Muscle of back (tissue), 3 donors: ENCODE measurements at regions not wholly inside any gene's neighbourhood (a gene's known extent, or its start where the extent isn't known, plus 50 kb on each side); places are given as distances from the start of the nearest gene placed in this dataset.
"Not testable (repeated sequence)": the region's sequence is repeated elsewhere in the genome, so short reads cannot be mapped to it uniquely, and the experiment has no call there.

ENCODE experiments used
- DNase-seq, 3 donors: peaks; one replicate each; pipeline versions ENCODE4 v3.0.0 to v3.0.0-alpha.2; 2013

DNA sequence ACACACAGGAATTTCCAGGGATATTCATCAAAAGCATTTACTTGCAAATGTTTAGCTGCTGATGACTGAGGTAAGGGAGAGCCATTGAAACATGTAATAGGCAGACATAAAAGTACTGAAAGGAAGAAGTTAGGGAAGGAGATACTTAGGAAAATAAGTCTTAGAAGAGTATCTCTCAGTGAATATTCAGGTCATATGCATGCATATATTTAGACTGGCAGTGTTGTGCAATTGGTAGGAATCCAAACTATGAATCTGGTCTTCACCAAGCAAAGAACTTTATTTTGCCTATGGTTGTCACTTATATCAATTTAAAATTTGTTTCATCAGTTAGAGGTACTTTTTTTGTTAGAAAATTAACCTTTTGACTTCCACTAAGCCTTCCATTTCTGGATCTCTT is 1490.7 kb downstream of the SUCLG1 start:
- DNase-seq: no peak

DNA sequence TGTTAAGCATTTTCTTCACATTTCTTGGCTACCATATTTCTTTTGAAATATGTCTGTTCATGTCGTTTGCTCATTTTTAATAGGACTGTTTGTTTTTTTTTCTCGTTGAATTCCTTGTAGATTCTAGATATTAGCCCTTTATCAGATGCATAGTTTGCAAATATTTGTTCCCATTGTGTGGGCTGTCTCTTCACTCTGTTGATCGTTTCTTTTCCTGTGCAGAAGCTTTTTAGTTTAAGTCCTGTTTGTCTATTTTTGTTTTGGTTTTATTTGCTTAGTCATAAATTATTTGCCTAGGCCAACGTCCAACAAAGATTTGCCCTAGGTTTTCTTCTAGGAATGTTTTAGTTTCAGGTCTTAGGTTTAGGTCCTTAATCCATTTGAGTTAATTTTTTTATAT is 1494.7 kb downstream of the SUCLG1 start:
- DNase-seq: no peak

GRCh38 chr2:82959727-82960126 is 1499.4 kb downstream of the SUCLG1 start:
- no peak for DNase-seq

- DNase-seq: no peak
Measured at GRCh38 chr2:82954868-82955267, 1504.2 kb downstream of the SUCLG1 start.

DNA sequence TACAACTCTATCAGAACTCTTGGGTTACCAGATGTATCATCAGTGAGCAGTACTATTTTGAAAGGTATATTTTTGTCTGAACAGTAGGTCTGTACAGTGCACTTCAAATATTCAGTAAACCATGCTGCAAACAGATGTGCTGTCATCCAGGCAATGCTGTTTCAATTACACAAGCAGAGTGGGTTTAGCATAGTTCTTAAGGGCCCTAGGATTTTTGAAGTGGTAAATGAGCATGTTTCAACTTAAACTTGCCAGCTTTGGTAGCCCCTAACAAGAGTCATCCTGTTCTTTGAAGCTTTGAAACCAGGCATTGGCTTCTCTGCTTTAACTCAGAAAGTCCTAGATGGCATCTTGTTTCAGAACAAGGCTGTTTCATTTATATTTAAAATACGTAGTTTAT is 1519.9 kb downstream of the SUCLG1 start:
- no peak for DNase-seq

- DNase-seq: not testable (repeated sequence)
Measured at GRCh38 chr2:82938321-82938845, 1520.7 kb downstream of the SUCLG1 start.

- no peak for DNase-seq
Measured at GRCh38 chr2:82913566-82913965, 1545.5 kb downstream of the SUCLG1 start.

DNA sequence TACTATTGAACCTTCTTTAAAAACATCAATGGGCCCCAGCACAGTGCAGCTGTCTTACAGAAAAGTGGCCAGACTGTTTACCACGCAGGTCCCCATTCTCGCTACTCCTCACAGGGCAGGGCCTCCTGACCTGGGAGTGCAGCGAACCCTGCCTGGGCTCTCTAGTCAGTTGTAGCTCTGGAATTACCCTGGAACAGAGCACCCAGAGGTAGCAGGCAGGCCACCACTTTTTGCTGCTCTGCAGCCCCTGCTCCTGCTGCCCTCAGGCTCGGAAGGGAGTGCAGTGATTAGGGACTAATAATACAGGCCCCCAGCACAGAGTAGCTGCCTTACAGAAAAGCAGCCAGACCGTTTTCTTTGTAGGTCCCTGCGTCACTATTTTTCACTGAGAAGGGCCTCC is 1563.0 kb downstream of the SUCLG1 start:
- DNase-seq: no peak

DNA sequence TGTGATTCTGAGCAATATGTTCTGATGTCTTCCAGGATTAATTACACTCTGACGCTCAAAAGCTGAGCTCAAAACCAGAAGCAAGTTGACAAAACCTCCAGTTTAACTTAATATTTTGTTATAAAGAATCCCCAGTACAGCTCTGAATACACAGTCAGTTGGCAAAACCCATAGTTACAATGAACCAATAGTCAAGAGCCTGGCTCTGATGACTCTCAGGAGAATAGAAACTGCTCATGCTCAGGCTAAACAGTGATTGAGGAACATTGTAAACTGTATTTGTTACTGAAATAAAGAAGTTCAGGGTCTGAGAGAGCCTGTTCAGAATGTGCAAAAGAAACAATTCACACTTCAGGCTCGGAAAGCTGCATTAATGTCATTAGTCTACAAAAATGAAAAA is 1565.9 kb downstream of the SUCLG1 start:
- DNase-seq: peak in 1 of 3 donors; percentile 2

DNA sequence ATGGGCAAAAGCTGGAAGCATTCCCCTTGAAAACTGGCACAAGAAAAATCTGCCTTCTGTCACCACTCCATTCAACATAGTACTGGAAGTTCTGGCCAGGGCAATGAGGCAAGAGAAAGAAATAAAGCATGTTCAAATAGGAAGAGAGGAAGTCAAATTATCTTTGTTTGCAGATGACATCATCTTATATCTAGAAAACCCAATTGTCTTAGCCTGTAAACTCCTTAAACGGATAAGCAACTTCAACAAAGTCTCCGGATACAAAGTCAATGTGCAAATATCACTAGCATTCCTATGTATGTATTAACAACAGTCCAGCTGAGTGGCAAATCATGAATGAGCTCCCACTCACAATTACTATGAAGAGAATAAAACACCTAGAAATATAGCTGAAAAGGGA is 1579.3 kb downstream of the SUCLG1 start:
- DNase-seq: no peak

- no peak for DNase-seq
Measured at GRCh38 chr2:82875858-82876257, 1583.2 kb downstream of the SUCLG1 start.

DNA sequence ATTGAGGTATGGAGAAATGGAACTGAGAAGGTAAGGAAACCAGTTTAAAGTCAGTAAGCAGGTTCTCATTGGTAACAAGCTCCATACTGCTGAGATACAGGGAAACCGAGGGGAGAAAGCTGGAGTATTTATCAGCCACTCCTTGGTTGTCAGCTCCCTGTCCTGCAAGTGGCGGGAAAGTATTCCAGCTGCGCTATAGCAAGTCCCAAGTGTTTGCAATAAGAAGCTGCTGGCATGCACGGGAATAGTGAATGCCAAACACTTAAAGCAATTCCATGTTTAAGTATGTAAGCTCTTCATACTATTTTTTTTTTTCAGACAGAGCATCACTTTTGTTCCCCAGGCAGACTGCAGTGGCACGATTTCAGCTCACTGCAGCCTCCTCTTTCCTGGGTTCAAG is 1601.1 kb downstream of the SUCLG1 start:
- peak in 2 of 3 donors; percentile 15 to 67 for DNase-seq

- DNase-seq: no peak
Measured at GRCh38 chr2:82853299-82853698, 1605.8 kb downstream of the SUCLG1 start.

DNA sequence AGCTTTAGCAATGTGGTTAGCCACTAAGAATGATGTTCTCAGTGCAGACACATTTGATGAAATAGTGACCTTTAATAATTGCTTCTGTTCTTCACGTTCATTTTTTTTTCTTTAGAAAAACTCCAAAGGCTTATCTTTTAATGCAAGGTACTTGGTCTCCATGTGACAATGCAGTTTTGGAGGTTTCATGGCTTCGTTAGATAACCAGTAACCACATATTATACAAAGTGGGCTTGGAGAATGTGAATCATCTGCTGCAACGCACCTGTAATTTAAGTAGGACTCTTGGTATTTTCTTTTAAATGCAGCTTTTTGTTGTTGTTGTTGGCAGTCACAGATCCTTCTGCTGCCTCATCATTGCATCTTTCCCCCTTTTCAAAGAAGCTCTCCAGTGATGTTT is 1606.3 kb downstream of the SUCLG1 start:
- no peak for DNase-seq

DNA sequence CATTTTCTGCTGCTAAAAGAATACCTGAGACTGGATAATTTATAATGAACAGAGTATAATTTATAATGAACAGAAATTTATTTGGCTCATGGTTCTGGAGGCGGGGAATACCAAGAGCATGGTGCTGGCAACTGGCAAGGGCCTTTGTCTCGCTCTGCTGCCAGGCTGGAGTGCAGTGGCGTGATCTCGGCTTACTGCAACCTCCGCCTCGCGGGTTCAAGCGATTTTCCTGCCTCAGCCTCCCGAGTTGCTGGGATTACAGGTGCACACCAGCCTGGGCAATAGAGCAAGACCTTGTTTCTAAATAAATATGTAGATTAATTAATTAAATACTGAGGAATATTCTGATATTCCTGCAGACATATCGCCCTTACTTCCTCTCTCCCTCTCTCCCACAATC is 1610.8 kb downstream of the SUCLG1 start:
- no peak for DNase-seq

DNA sequence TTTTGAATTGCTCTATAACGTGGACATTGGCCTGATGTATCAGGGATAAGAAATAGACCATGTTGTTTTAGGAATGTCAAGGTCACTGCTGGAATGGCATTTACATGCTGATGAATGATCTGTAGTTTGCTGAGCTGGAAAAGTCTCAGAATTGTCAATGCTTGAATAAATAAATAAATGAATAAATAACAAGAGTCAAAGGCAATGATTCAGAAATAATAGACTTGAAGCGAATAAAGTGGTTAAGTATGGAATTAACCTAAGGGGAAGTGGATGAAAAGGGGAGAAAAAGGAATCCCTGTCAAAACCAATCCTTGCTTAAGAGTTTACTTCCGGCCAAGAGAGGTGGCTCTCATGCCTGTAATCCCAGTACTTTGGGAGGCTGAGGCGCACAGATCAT is 1620.0 kb downstream of the SUCLG1 start:
- DNase-seq: no peak

DNA sequence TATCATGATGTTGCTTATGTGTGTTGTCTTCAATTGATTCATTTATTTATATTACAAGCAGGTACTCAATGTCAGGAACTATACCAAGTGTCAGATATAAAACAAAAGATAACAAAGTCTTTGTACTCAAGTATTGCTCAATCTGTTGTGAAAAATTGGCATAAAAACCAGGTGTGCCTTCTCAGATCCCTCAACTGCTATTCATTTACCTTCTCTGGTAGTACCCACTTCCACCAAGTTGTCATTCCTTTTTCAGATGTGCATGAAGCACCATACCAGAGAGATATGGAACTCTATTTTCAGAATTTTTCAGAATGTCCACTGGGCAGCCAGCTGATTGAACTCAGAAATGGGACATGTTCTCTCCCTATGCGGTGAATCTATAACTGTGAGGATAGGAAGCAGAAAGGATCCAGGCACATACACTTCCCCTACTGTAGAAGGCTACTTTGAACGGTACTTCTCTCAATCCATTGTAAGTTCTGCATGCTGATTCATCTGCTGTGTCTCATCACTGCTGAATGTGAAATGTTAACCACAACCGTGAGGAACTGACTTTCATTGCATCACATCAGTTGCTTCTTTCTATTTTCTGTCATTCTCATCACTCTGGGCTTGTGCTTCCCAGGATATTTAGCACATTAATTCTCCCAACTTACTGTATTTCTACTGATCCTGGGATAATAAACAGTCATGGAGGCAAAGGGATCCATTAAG is 1621.3 kb downstream of the SUCLG1 start:
- peak in 1 of 3 donors; percentile 83 for DNase-seq

DNA sequence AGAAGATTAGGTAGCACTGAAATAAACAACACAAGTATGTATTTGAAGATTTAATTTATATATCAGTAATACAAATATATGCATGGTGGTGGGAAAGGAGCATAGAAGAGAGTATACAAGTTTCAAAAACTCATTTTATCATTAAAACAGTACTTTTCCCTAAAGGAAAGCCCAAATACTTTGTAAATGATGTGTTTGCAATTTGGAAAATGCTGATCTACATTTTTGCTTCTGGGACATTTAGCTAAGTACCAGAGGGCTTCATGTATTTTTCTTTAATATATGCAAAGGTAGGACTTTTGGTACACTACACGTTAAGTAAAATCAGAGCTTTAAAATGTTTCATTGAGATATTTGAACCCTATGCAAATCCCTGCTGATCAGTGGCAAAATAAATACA is 1624.2 kb downstream of the SUCLG1 start:
- no peak for DNase-seq

- no peak for DNase-seq
Measured at GRCh38 chr2:82827426-82827825, 1631.7 kb downstream of the SUCLG1 start.

DNA sequence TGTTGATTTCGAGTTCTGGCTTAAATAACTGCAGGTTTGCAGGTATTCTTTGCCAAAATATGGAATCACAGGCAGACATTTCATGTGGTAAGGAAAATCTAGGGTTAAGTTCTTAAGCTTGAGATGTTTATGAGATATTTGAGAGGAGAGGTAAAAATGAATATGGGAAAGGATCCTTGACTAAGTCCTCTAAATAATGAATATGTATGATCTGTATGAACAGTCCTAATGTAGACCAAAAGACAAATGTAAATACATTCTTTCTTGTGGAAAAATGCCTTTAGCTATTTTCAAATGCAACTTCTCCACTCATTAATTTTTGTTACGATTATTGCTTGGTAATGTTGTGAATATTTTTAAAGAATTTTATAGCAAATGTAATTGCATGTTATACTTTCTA is 1632.6 kb downstream of the SUCLG1 start:
- DNase-seq: no peak

DNA sequence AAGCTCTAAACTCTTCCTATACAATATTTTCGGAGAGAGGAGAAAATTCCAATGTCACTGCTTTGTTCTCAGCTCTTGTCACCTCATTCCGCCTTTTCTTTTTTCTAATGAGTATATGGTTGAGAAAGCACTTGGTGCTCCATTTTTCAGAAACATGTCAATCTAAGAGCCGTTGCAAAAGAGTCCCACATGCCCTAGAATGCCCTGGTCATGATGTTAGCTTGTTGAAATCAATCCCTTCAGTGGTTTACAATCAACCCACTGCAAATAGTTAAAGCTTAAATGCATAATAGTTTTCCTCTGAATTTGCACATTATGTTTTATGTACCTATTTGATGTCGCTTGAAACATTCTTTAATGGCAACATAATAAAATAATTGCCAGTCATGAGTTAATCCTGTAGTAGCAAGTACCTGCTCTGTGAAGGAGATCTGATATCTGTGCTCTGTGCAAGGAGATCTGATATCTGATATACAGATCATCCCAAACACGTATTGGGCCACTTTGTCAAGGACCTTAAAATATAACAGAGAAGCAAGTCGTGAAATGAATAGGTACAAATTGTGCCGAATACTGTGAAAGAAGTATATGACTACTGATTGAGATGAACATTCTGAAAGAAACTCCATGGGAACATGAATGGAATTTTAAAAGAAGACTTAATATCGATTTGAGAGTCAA is 1633.5 kb downstream of the SUCLG1 start:
- DNase-seq: no peak

GRCh38 chr2:82823892-82824291 is 1635.2 kb downstream of the SUCLG1 start:
- no peak for DNase-seq

DNA sequence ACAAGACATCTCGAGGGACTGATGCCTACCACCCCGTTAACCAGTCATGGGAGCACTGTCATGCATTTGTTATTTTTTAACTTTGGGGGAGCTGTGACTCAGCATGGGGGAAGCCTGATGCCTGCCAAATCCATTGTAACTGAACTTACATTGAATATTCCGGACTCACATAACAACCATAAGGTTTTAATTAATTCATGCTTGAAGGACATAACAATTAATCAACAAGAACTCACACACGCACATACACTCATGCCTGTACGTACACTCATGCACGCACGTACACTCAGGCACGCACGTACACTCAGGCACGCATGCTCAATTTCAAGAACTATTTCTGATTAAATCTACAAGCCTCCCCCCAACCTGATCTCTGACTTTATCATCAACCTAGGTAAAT is 1639.1 kb downstream of the SUCLG1 start:
- peak in 1 of 3 donors; percentile 21 for DNase-seq

DNA sequence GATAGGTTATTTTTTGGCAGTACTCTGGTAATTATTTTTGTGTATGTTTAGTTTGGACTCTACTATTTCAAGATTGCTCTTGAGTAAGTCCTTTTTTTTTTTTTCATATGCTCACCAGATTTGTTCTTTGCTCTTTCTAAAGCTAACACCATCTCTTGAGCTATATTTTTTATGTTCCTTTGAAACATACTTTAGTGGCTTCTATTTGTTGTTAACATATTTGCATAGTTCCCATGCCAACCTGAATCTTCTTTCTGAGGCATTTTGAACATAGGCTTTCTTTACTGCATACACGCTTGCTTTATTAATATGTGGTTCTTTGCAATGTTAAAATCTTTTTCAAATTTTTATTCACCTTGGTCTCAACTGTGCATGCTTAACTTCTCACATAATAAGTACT is 1644.9 kb downstream of the SUCLG1 start:
- no peak for DNase-seq
